ENCODE measurements at regions not wholly inside any gene's neighbourhood (a gene's known extent, or its start where the extent isn't known, plus 50 kb on each side); places are given as distances from the start of the nearest gene placed in this dataset.

DNA sequence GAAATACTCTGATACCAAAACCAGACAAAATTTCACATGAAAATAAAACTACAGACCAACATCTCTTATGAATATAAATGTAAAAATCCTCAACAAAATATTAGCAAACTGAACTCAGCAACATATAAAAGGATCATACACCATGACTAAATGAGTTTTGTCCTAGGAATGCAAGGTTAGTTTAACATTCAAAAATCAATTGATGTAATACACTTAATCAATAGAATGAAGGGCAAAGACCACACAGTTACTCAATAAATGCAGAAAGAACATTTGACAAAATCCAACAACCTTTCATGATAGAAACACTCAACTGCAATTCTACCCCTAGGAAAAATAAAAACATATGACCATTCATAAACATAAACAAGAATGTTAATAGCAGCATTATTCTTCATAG is 50.2 kb upstream of the DCTD start:
- TF ChIP-seq POLR2A (IDR thresholded peaks at IDR 0.05) = no peak
- TF ChIP-seq, protein P1, sequence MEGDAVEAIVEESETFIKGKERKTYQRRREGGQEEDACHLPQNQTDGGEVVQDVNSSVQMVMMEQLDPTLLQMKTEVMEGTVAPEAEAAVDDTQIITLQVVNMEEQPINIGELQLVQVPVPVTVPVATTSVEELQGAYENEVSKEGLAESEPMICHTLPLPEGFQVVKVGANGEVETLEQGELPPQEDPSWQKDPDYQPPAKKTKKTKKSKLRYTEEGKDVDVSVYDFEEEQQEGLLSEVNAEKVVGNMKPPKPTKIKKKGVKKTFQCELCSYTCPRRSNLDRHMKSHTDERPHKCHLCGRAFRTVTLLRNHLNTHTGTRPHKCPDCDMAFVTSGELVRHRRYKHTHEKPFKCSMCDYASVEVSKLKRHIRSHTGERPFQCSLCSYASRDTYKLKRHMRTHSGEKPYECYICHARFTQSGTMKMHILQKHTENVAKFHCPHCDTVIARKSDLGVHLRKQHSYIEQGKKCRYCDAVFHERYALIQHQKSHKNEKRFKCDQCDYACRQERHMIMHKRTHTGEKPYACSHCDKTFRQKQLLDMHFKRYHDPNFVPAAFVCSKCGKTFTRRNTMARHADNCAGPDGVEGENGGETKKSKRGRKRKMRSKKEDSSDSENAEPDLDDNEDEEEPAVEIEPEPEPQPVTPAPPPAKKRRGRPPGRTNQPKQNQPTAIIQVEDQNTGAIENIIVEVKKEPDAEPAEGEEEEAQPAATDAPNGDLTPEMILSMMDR (IDR thresholded peaks at IDR 0.05) = no peak
- ATAC-seq = no peak

More for the DNA sequence above, 50.2 kb upstream of the DCTD start:
- Histone ChIP-seq H3K9me3 (peaks cover 0 to 7% (median 0%) of the 10 kb centered on the region in 12 donors), H3K27ac (no peak overlapping the region), H3K36me3 (no peaks in the 10 kb centered on the region), H3K27me3 (peaks cover 0 to 7% (median 0%) of the 10 kb centered on the region in 9 donors), H3K4me3 (no peak overlapping the region), H3K4me1 (no peaks in the 10 kb centered on the region)
- no peak for DNase-seq
- intact Hi-C loops (cut with DNase I) = no loop called here
